ENCODE measurements at regions not wholly inside any gene's neighbourhood (a gene's known extent, or its start where the extent isn't known, plus 50 kb on each side); places are given as distances from the start of the nearest gene placed in this dataset.
"Not testable (repeated sequence)": the region's sequence is repeated elsewhere in the genome, so short reads cannot be mapped to it uniquely, and the experiment has no call there.

GRCh38 chr9:6160579-6160978 is 55.0 kb upstream of the IL33 start:
- intact Hi-C loops (cut with micrococcal nuclease): no loop called here

DNA sequence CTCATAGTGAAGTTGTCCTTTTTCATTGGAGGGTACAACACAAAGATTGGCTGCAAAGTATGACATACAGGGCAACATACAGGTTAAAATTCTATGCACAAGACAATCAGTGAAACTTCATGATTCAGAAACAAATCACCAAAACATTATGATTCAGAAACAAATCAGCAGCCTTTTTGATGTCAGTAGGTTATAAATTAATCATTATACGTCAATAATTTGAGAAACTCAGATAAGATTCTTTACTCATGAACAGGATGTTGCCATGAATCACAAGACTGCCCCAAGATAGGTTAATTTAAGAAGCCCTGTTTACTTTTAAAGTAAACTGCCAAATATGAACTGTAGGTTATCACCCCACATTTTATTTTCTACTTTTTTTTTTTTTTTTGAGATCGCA is 62.2 kb upstream of the IL33 start:
- intact Hi-C loops (cut with micrococcal nuclease): no loop called here

GRCh38 chr9:6152788-6153187 is 62.8 kb upstream of the IL33 start:
- intact Hi-C loops (cut with micrococcal nuclease): no loop called here

- intact Hi-C loops (cut with micrococcal nuclease): no loop called here
Observed at GRCh38 chr9:6150483-6150882, 65.1 kb upstream of the IL33 start.

DNA sequence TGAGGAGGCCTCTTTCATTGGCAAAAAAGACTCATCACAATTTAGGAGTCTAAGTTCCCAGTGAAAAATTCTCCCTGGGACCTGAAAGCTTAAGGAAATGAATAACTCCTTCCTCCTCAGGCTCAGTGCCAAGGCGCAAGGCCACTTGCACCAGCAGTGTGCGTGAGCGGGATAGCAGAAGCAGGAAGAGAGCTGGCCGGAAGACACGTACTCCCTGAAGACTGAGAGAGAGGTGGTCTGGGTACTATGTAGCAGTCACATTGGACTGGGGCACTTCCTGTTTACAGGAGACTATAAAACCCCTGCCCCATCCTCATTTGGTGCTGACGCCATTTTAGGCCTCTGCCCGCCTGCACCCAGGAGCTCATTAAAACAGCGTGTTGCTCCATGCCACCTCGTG is 66.3 kb upstream of the IL33 start:
- intact Hi-C loops (cut with micrococcal nuclease): no loop called here

- intact Hi-C loops (cut with micrococcal nuclease): no loop called here
Observed at GRCh38 chr9:6147846-6148245, 67.8 kb upstream of the IL33 start.

DNA sequence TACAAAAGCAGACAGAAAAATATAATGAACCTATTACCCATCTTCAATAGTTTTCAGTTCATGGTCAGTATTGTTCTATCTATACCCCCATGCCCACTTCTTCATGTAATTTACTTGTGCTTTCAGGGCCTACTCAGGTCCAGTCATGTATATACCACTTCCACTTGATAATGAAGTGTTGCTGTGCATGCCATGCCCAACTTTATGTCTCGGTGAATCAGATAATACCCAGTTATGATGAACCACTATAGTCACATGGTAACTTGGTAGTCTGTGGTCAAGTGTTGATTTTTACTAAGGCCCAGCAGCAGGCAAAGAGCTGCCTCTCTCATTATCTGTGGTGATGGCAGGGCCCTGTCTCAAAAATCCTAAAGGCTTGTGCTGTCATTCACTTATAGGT is 70.7 kb upstream of the IL33 start:
- intact Hi-C loops (cut with micrococcal nuclease): no loop called here

DNA sequence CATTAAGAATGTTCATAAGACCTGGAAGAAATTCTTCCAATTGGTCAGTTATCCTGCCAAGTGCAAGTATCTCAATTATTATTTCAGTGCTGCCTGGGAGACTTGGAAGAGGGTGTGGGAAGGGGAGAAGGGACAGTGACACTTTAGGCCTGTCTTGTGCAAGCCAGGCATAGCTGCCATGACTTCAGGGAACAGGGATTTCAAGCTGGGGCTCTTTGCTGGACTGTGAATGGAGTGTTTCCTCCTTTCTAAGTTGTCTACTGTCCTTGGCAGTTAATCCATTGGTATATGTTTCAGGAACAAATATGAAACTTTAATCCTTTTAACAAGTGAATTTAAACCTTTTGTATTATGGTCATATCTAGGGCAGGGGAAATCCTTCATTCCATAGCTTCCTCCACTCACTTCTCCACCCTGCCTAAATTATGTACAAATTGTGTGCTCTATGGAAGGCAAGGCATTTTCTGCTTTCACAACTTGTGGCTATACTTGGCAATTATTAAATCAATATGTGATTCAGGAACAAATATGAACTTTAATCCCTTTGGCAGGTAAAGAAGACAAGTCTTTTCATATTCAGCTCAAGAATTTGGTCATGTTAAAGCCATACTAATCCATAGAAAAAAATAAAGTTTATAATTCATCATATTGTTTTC is 72.7 kb upstream of the IL33 start:
- intact Hi-C loops (cut with micrococcal nuclease): no loop called here

- intact Hi-C loops (cut with micrococcal nuclease): not testable (repeated sequence)
Observed at GRCh38 chr9:6135780-6136179, 79.8 kb upstream of the IL33 start.

- intact Hi-C loops (cut with micrococcal nuclease): no loop called here
Observed at GRCh38 chr9:6134661-6135180, 80.9 kb upstream of the IL33 start.

GRCh38 chr9:6133346-6134063 is 82.1 kb upstream of the IL33 start:
- intact Hi-C loops (cut with micrococcal nuclease): no loop called here

DNA sequence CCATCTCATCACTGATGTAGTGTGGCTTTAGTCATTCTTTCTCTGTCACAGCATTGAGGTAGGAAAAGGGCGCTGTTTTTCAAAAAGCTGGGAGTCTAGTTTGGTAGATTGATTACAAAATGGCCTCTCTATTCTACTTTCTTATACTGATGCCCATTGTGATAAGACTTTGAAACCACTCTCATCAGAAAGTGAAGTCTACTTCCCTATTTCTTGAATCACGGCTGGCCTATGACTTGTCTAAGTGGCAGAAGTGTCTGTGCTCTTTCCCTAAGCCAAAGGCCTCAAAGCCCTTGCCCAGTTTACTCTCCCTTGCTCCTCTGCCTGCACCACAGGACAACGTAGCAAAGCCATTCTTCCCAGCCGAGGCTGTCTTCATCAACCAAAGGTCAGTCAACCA is 83.0 kb upstream of the IL33 start:
- intact Hi-C loops (cut with micrococcal nuclease): no loop called here

GRCh38 chr9:6128030-6128429 is 87.6 kb upstream of the IL33 start:
- intact Hi-C loops (cut with micrococcal nuclease): no loop called here

GRCh38 chr9:6126377-6126776 is 89.2 kb upstream of the IL33 start:
- intact Hi-C loops (cut with micrococcal nuclease): no loop called here

GRCh38 chr9:6123416-6123815 is 92.2 kb upstream of the IL33 start:
- intact Hi-C loops (cut with micrococcal nuclease): no loop called here

- intact Hi-C loops (cut with micrococcal nuclease): no loop called here
Observed at GRCh38 chr9:6121707-6122106, 93.9 kb upstream of the IL33 start.

DNA sequence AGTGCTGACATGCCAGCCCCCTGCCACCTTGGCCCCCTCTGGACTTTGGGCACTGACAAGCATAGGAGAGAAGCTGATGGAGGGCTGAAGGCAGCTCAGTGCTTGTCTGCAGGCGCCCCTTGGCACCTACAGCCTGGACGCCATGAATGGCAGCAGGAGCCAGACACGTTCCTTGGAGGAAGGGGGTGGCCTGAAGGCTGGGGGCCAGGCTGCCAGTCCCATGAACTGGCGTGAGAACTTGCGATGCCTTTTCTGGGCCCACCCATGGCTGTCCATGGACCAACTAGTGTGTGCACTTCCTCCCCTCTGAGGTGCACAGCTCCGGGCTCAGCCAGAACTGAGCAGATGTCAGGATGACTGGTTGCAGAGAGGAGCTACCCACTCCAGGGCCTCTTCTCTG is 99.0 kb upstream of the RANBP6 start:
- intact Hi-C loops (cut with micrococcal nuclease): no loop called here

GRCh38 chr9:6113819-6114218 is 98.4 kb upstream of the RANBP6 start:
- intact Hi-C loops (cut with micrococcal nuclease): no loop called here

- intact Hi-C loops (cut with micrococcal nuclease): no loop called here
Observed at GRCh38 chr9:6113312-6113711, 97.9 kb upstream of the RANBP6 start.

DNA sequence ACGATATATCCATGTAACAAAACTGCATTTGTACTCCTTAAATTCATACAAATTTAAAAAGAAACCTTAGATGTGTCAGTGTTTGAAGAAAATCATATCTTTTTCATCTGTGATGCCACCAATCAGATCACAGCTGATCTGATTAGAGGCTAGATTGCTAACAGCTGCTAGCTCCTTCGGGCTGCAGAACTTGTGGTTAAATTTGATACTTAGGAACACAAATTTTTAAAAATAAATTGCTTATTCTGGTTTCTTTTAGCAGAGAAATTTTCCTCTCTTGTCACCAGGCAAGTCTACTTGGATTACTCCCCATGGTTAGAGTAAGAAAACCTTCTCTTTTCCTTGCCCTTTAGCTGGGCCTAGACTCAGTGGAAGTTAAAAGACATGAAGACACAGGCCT is 94.6 kb upstream of the RANBP6 start:
- intact Hi-C loops (cut with micrococcal nuclease): no loop called here

- intact Hi-C loops (cut with micrococcal nuclease): no loop called here
Observed at GRCh38 chr9:6109571-6109970, 94.1 kb upstream of the RANBP6 start.

DNA sequence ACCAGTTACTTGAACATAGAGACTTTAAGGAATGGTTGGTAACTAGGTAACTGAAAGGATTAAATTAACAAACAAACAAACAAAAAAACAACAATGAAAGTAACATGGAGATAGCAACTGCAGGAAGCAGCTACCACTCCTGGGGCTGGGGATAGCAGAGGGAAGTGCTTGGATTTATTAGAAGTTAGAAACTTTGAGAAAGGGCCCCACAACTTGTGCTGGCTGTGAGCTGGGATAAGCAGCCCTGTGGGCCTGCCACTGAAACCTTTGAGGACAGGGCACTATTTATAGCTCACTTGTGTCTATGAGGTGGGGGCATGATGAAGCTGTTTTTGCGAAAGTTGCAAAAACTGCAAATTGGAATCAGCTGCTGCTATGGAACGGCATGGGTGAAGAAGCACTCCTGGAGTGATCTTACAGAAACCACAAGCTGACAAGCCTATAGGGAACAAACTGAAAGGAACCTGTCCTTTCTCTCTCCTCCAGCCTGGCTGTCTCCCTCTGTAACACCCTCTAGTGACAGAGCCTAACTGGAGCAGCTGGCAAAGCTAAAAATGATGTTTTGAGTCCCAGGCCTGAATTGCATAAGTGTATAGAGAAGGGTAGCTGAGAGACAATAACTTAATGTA is 91.4 kb upstream of the RANBP6 start:
- intact Hi-C loops (cut with micrococcal nuclease): loop anchor here (1.0 kb wide), 1 partner anchor 52 kb away; no protein-coding TSS in a partner anchor

GRCh38 chr9:6105738-6106137 is 90.3 kb upstream of the RANBP6 start:
- intact Hi-C loops (cut with micrococcal nuclease): no loop called here

Data from T-helper 1 cell treated with Interleukin-12 subunit alpha and Interleukin-12 subunit beta and Interleukin-4 antibody, amounts not matched to agents 30 ng/mL and 1 ng/mL, for 36 hours (primary cell).